ENCODE measurements at regions not wholly inside any gene's neighbourhood (a gene's known extent, or its start where the extent isn't known, plus 50 kb on each side); places are given as distances from the start of the nearest gene placed in this dataset.
A peak's percentile ranks its signal among the peaks of the same experiment; 100 is the strongest.

GRCh38 chr11:116553482-116553881 is 219.3 kb downstream of the BUD13 start:
- Mint-ChIP-seq H3K27me3 (peaks cover 28% of the 10 kb centered on the region), H3K27ac (no peak overlapping the region), H3K36me3 (ENCODE audit: insufficient read depth) (no peaks in the 10 kb centered on the region), H3K4me3 (ENCODE audit: low read depth) (no peak overlapping the region), H3K4me1 (ENCODE audit: low read depth) (no peaks in the 10 kb centered on the region), H3K9me3 (ENCODE audit: low read depth) (no peaks in the 10 kb centered on the region)
- no peak for DNase-seq (ENCODE audit: low spot score, unreplicated experiment)
- peak; percentile 36 for TF ChIP-seq CTCF (IDR thresholded peaks at IDR 0.05; ENCODE audit: unreplicated experiment)

GRCh38 chr11:116551576-116551975 is 221.2 kb downstream of the BUD13 start:
- no peak for DNase-seq (ENCODE audit: low spot score, unreplicated experiment)
- Mint-ChIP-seq H3K36me3 (ENCODE audit: insufficient read depth) (no peaks in the 10 kb centered on the region), H3K27ac (no peak overlapping the region), H3K4me3 (ENCODE audit: low read depth) (no peak overlapping the region), H3K9me3 (ENCODE audit: low read depth) (no peaks in the 10 kb centered on the region), H3K4me1 (ENCODE audit: low read depth) (no peaks in the 10 kb centered on the region), H3K27me3 (peaks cover 26% of the 10 kb centered on the region)
- TF ChIP-seq CTCF (IDR thresholded peaks at IDR 0.05; ENCODE audit: unreplicated experiment), result no peak

- no peak for TF ChIP-seq CTCF (IDR thresholded peaks at IDR 0.05; ENCODE audit: unreplicated experiment)
- Mint-ChIP-seq H3K36me3 (ENCODE audit: insufficient read depth) (no peaks in the 10 kb centered on the region), H3K9me3 (ENCODE audit: low read depth) (no peaks in the 10 kb centered on the region), H3K27me3 (peaks cover 11% of the 10 kb centered on the region), H3K4me3 (ENCODE audit: low read depth) (no peak overlapping the region), H3K4me1 (ENCODE audit: low read depth) (no peaks in the 10 kb centered on the region), H3K27ac (no peak overlapping the region)
- DNase-seq (ENCODE audit: low spot score, unreplicated experiment), result no peak
Observed at GRCh38 chr11:116548256-116548655, 224.5 kb downstream of the BUD13 start.

- Mint-ChIP-seq H3K4me3 (ENCODE audit: low read depth) (no peak overlapping the region), H3K4me1 (ENCODE audit: low read depth) (no peaks in the 10 kb centered on the region)
- no peak for TF ChIP-seq CTCF (IDR thresholded peaks at IDR 0.05; ENCODE audit: unreplicated experiment)
Observed at GRCh38 chr11:116547571-116547970, 225.2 kb downstream of the BUD13 start.

GRCh38 chr11:116545912-116546311 is 226.9 kb downstream of the BUD13 start:
- Mint-ChIP-seq H3K4me3 (ENCODE audit: low read depth) (no peak overlapping the region), H3K4me1 (ENCODE audit: low read depth) (no peaks in the 10 kb centered on the region)

More at GRCh38 chr11:116547571-116547970, 225.2 kb downstream of the BUD13 start:
- H3K27ac Mint-ChIP-seq, result no peak overlapping the region
- H3K27me3 Mint-ChIP-seq, result peaks cover 11% of the 10 kb centered on the region
- no peak for DNase-seq (ENCODE audit: low spot score, unreplicated experiment)
- no peaks in the 10 kb centered on the region for H3K36me3 Mint-ChIP-seq (ENCODE audit: insufficient read depth)
- no peaks in the 10 kb centered on the region for H3K9me3 Mint-ChIP-seq (ENCODE audit: low read depth)

More at GRCh38 chr11:116545912-116546311, 226.9 kb downstream of the BUD13 start:
- TF ChIP-seq CTCF (IDR thresholded peaks at IDR 0.05; ENCODE audit: unreplicated experiment), result no peak
- Mint-ChIP-seq H3K36me3 (ENCODE audit: insufficient read depth) (no peaks in the 10 kb centered on the region), H3K27ac (no peak overlapping the region), H3K9me3 (ENCODE audit: low read depth) (no peaks in the 10 kb centered on the region), H3K27me3 (peaks cover 11% of the 10 kb centered on the region)
- DNase-seq (ENCODE audit: low spot score, unreplicated experiment), result no peak

Data from progenitor cell of endocrine pancreas (in vitro differentiated cells).